ENCODE measurements at regions not wholly inside any gene's neighbourhood (a gene's known extent, or its start where the extent isn't known, plus 50 kb on each side); places are given as distances from the start of the nearest gene placed in this dataset.
"Not testable (repeated sequence)": the region's sequence is repeated elsewhere in the genome, so short reads cannot be mapped to it uniquely, and the experiment has no call there.

DNA sequence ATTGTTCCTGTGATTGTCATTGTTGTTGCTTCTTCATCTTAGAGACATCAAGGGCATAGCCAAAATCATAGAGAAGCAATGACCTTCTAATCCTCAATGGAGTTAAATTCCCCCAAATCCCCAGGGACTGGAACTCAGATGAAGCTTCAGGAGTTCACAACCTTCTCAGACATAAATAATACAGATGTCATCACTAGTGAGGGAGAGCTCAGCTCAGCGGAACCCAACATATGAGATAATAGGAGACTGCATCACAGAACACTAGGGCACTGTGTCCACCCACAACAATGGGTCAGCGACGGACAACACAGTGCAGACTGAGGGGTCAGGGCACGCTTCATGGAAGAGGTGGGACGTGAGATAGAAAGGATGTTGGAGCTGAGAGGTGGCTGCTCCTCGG is 1290.4 kb upstream of the TMEM132C start:
- no peaks in the 10 kb centered on the region for H3K9me3 ChIP-seq (ENCODE audit: control insufficient read depth, low read length)
- no peak overlapping the region for H3K27ac ChIP-seq (ENCODE audit: insufficient read depth, low read length, poor library complexity, severe bottlenecking)
- no peak overlapping the region for H3K4me3 ChIP-seq (ENCODE audit: insufficient read depth, low read depth, low read length, poor library complexity, severe bottlenecking)
- H3K36me3 ChIP-seq (ENCODE audit: control insufficient read depth, insufficient read depth, low read length), result no peaks in the 10 kb centered on the region
- no peaks in the 10 kb centered on the region for H3K4me1 ChIP-seq (ENCODE audit: control insufficient read depth, insufficient read depth, low read length, poor library complexity, severe bottlenecking)
- no peaks in the 10 kb centered on the region for H3K27me3 ChIP-seq (replicated peaks; ENCODE audit: control insufficient read depth, insufficient read depth, low read length, poor library complexity, severe bottlenecking)
- DNase-seq, result no peak

GRCh38 chr12:126979564-126979963 is 1287.4 kb upstream of the TMEM132C start:
- not testable (repeated sequence) for H3K36me3 ChIP-seq (ENCODE audit: control insufficient read depth, insufficient read depth, low read length); H3K27me3 ChIP-seq (replicated peaks; ENCODE audit: control insufficient read depth, insufficient read depth, low read length, poor library complexity, severe bottlenecking); H3K9me3 ChIP-seq (ENCODE audit: control insufficient read depth, low read length); H3K4me1 ChIP-seq (ENCODE audit: control insufficient read depth, insufficient read depth, low read length, poor library complexity, severe bottlenecking); H3K4me3 ChIP-seq (ENCODE audit: insufficient read depth, low read depth, low read length, poor library complexity, severe bottlenecking); DNase-seq; H3K27ac ChIP-seq (ENCODE audit: insufficient read depth, low read length, poor library complexity, severe bottlenecking)

DNA sequence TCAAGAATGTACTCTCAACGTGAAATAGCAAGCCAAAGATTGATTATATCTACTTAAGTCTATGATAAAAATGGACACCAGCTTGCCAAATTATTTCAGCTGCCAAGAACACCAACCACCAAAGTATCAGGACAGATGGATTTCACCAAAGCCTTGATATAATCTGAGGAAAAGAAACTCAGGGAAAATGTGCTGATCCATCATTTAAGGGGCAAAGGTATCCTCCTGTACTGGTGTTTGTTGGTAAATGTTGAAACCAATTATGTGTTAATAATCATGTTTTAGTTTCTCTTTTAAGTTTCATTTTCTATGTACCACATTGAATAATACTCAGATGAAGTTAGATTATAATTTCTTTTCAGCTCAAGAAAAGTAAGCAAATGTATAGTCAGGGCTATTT is 1284.3 kb upstream of the TMEM132C start:
- no peaks in the 10 kb centered on the region for H3K36me3 ChIP-seq (ENCODE audit: control insufficient read depth, insufficient read depth, low read length)
- H3K27me3 ChIP-seq (replicated peaks; ENCODE audit: control insufficient read depth, insufficient read depth, low read length, poor library complexity, severe bottlenecking), result no peaks in the 10 kb centered on the region
- no peaks in the 10 kb centered on the region for H3K4me1 ChIP-seq (ENCODE audit: control insufficient read depth, insufficient read depth, low read length, poor library complexity, severe bottlenecking)
- no peak for DNase-seq
- no peak overlapping the region for H3K27ac ChIP-seq (ENCODE audit: insufficient read depth, low read length, poor library complexity, severe bottlenecking)
- H3K9me3 ChIP-seq (ENCODE audit: control insufficient read depth, low read length), result no peaks in the 10 kb centered on the region
- no peak overlapping the region for H3K4me3 ChIP-seq (ENCODE audit: insufficient read depth, low read depth, low read length, poor library complexity, severe bottlenecking)

GRCh38 chr12:126983735-126984134 is 1283.2 kb upstream of the TMEM132C start:
- H3K9me3 ChIP-seq (ENCODE audit: control insufficient read depth, low read length); H3K27me3 ChIP-seq (replicated peaks; ENCODE audit: control insufficient read depth, insufficient read depth, low read length, poor library complexity, severe bottlenecking); H3K4me1 ChIP-seq (ENCODE audit: control insufficient read depth, insufficient read depth, low read length, poor library complexity, severe bottlenecking); H3K27ac ChIP-seq (ENCODE audit: insufficient read depth, low read length, poor library complexity, severe bottlenecking); DNase-seq; H3K4me3 ChIP-seq (ENCODE audit: insufficient read depth, low read depth, low read length, poor library complexity, severe bottlenecking); H3K36me3 ChIP-seq (ENCODE audit: control insufficient read depth, insufficient read depth, low read length): not testable (repeated sequence)

DNA sequence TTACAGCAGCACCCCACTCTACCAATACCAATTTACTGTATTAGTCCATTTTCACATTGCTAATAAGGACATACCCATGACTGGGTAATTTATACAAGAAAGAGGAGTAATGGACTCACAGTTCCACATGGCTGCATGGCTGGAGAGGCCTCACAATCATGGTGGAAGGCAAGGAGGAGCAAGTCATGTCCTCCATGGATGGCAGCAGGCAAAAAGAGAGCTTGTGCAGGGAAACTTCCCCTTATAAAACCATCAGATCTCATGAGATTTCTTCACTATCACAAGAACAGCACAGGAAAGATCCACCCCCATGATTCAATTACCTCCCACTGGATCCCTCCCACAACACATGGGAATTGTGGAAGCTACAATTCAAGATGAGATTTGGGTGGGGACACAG is 1281.3 kb upstream of the TMEM132C start:
- H3K4me3 ChIP-seq (ENCODE audit: insufficient read depth, low read depth, low read length, poor library complexity, severe bottlenecking); H3K4me1 ChIP-seq (ENCODE audit: control insufficient read depth, insufficient read depth, low read length, poor library complexity, severe bottlenecking); H3K36me3 ChIP-seq (ENCODE audit: control insufficient read depth, insufficient read depth, low read length); H3K27me3 ChIP-seq (replicated peaks; ENCODE audit: control insufficient read depth, insufficient read depth, low read length, poor library complexity, severe bottlenecking); H3K27ac ChIP-seq (ENCODE audit: insufficient read depth, low read length, poor library complexity, severe bottlenecking); DNase-seq; H3K9me3 ChIP-seq (ENCODE audit: control insufficient read depth, low read length): not testable (repeated sequence)

GRCh38 chr12:126989532-126989931 is 1277.4 kb upstream of the TMEM132C start:
- Histone ChIP-seq H3K27me3 (replicated peaks; ENCODE audit: control insufficient read depth, insufficient read depth, low read length, poor library complexity, severe bottlenecking) (no peaks in the 10 kb centered on the region), H3K9me3 (ENCODE audit: control insufficient read depth, low read length) (no peaks in the 10 kb centered on the region), H3K4me1 (ENCODE audit: control insufficient read depth, insufficient read depth, low read length, poor library complexity, severe bottlenecking) (no peaks in the 10 kb centered on the region), H3K4me3 (ENCODE audit: insufficient read depth, low read depth, low read length, poor library complexity, severe bottlenecking) (no peak overlapping the region), H3K36me3 (ENCODE audit: control insufficient read depth, insufficient read depth, low read length) (no peaks in the 10 kb centered on the region), H3K27ac (ENCODE audit: insufficient read depth, low read length, poor library complexity, severe bottlenecking) (no peak overlapping the region)
- no peak for DNase-seq

- Histone ChIP-seq H3K9me3 (ENCODE audit: control insufficient read depth, low read length) (no peaks in the 10 kb centered on the region), H3K36me3 (ENCODE audit: control insufficient read depth, insufficient read depth, low read length) (no peaks in the 10 kb centered on the region), H3K27me3 (replicated peaks; ENCODE audit: control insufficient read depth, insufficient read depth, low read length, poor library complexity, severe bottlenecking) (no peaks in the 10 kb centered on the region), H3K4me1 (ENCODE audit: control insufficient read depth, insufficient read depth, low read length, poor library complexity, severe bottlenecking) (no peaks in the 10 kb centered on the region), H3K27ac (ENCODE audit: insufficient read depth, low read length, poor library complexity, severe bottlenecking) (no peak overlapping the region), H3K4me3 (ENCODE audit: insufficient read depth, low read depth, low read length, poor library complexity, severe bottlenecking) (no peak overlapping the region)
- no peak for DNase-seq
These were observed 1273.1 kb upstream of the TMEM132C start for GRCh38 chr12:126993898-126994297.

DNA sequence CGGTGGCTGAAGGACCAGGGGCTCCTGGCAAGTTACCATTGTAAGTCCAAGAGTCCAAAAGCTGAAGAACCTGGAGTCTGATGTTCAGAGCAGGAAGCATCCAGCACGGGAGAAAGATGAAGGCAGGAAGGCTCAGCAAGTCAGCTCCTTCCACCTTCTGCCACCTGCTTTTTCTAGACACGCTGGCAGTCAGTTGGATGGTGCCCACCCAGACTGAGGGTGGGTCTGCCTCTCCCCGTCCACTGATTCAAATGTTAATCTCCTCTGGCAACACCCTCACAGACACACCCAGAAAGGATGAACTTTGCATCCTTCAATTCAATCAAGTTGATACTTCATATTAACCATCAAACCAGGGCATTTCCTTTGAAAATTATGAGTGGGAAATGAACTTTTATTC is 1272.4 kb upstream of the TMEM132C start:
- DNase-seq, result no peak
- no peak overlapping the region for H3K27ac ChIP-seq (ENCODE audit: insufficient read depth, low read length, poor library complexity, severe bottlenecking)
- H3K9me3 ChIP-seq (ENCODE audit: control insufficient read depth, low read length), result no peaks in the 10 kb centered on the region
- H3K36me3 ChIP-seq (ENCODE audit: control insufficient read depth, insufficient read depth, low read length), result no peaks in the 10 kb centered on the region
- H3K4me3 ChIP-seq (ENCODE audit: insufficient read depth, low read depth, low read length, poor library complexity, severe bottlenecking), result no peak overlapping the region
- no peaks in the 10 kb centered on the region for H3K27me3 ChIP-seq (replicated peaks; ENCODE audit: control insufficient read depth, insufficient read depth, low read length, poor library complexity, severe bottlenecking)
- H3K4me1 ChIP-seq (ENCODE audit: control insufficient read depth, insufficient read depth, low read length, poor library complexity, severe bottlenecking), result no peaks in the 10 kb centered on the region

DNA sequence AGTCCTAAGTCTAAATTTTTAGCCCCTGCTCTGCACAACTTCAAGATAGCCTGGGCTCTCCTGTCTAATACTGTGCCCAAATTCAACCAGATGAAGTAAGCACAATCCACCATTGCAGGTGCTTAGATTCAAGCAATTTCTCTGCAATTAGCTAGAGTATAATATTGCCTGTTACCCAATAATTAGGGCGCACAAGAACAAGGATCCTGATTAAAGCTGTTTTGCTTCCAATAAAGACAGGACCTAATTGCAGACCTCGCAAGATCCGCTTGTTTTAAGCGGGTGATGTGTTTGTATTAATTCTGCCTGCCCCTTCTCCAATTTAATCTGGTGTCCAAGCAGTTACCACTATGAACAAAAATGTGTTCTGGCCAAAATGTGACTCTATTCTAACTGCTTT is 1268.9 kb upstream of the TMEM132C start:
- H3K9me3 ChIP-seq (ENCODE audit: control insufficient read depth, low read length), result no peaks in the 10 kb centered on the region

GRCh38 chr12:126998747-126999285 is 1268.2 kb upstream of the TMEM132C start:
- DNase-seq, result no peak

More for the DNA sequence above, 1268.9 kb upstream of the TMEM132C start:
- H3K27ac ChIP-seq (ENCODE audit: insufficient read depth, low read length, poor library complexity, severe bottlenecking), result no peak overlapping the region
- DNase-seq, result no peak
- H3K4me3 ChIP-seq (ENCODE audit: insufficient read depth, low read depth, low read length, poor library complexity, severe bottlenecking), result no peak overlapping the region
- H3K27me3 ChIP-seq (replicated peaks; ENCODE audit: control insufficient read depth, insufficient read depth, low read length, poor library complexity, severe bottlenecking), result no peaks in the 10 kb centered on the region
- no peaks in the 10 kb centered on the region for H3K4me1 ChIP-seq (ENCODE audit: control insufficient read depth, insufficient read depth, low read length, poor library complexity, severe bottlenecking)
- H3K36me3 ChIP-seq (ENCODE audit: control insufficient read depth, insufficient read depth, low read length), result no peaks in the 10 kb centered on the region

DNA sequence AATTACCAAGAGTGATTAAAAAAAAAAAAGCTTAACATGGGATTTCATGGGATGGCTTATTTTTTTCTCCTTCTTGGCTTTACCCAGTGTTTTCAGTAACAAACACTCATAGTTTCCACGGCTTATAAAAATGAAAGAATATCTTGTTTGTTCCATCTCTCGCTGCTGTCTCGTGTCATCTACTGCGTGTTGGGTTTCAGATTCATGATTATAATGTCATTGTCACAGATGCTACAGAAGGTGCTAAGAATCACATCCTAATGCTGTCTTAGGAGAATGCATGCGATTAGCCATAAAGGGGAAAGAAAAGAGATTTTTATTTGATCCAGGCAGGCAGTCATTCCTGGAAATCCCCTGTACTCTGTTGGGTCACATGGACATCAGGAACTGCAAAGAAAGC is 1267.6 kb upstream of the TMEM132C start:
- H3K9me3 ChIP-seq (ENCODE audit: control insufficient read depth, low read length), result no peaks in the 10 kb centered on the region
- DNase-seq, result no peak
- no peak overlapping the region for H3K27ac ChIP-seq (ENCODE audit: insufficient read depth, low read length, poor library complexity, severe bottlenecking)
- no peaks in the 10 kb centered on the region for H3K36me3 ChIP-seq (ENCODE audit: control insufficient read depth, insufficient read depth, low read length)
- H3K4me1 ChIP-seq (ENCODE audit: control insufficient read depth, insufficient read depth, low read length, poor library complexity, severe bottlenecking), result no peaks in the 10 kb centered on the region
- H3K4me3 ChIP-seq (ENCODE audit: insufficient read depth, low read depth, low read length, poor library complexity, severe bottlenecking), result no peak overlapping the region
- H3K27me3 ChIP-seq (replicated peaks; ENCODE audit: control insufficient read depth, insufficient read depth, low read length, poor library complexity, severe bottlenecking), result no peaks in the 10 kb centered on the region

More at GRCh38 chr12:126998747-126999285, 1268.2 kb upstream of the TMEM132C start:
- H3K4me1 ChIP-seq (ENCODE audit: control insufficient read depth, insufficient read depth, low read length, poor library complexity, severe bottlenecking), result no peaks in the 10 kb centered on the region
- no peaks in the 10 kb centered on the region for H3K9me3 ChIP-seq (ENCODE audit: control insufficient read depth, low read length)
- H3K27ac ChIP-seq (ENCODE audit: insufficient read depth, low read length, poor library complexity, severe bottlenecking), result no peak overlapping the region
- H3K27me3 ChIP-seq (replicated peaks; ENCODE audit: control insufficient read depth, insufficient read depth, low read length, poor library complexity, severe bottlenecking), result no peaks in the 10 kb centered on the region
- no peaks in the 10 kb centered on the region for H3K36me3 ChIP-seq (ENCODE audit: control insufficient read depth, insufficient read depth, low read length)
- H3K4me3 ChIP-seq (ENCODE audit: insufficient read depth, low read depth, low read length, poor library complexity, severe bottlenecking), result no peak overlapping the region

Measured in effector memory CD4-positive, alpha-beta T cell (primary cell).